ENCODE measurements at regions not wholly inside any gene's neighbourhood (a gene's known extent, or its start where the extent isn't known, plus 50 kb on each side); places are given as distances from the start of the nearest gene placed in this dataset.

GRCh38 chr20:16848061-16848460 is 99.9 kb downstream of the OTOR start:
- TF ChIP-seq TAF1 (IDR thresholded peaks at IDR 0.05; ENCODE audit: borderline replicate concordance, insufficient read depth, low read length) (no peak), POLR2AphosphoS5 (IDR thresholded peaks at IDR 0.05; ENCODE audit: low read depth, low read length) (no peak), SIN3A (IDR thresholded peaks at IDR 0.05; ENCODE audit: borderline replicate concordance, insufficient read depth, low read length) (no peak), REST (IDR thresholded peaks at IDR 0.05; ENCODE audit: insufficient read depth in 1 of 2, low read depth in 2 of 2, low read length in 2 of 2) (no peak), FOXP2 (optimal IDR thresholded peaks at IDR 0.05; ENCODE audit: borderline replicate concordance, extremely low read depth, extremely low read length, insufficient read depth) (no peak)

Data from PFSK-1 (cell line).